Upper lobe of left lung (tissue), 6 donors: ENCODE measurements at regions not wholly inside any gene's neighbourhood (a gene's known extent, or its start where the extent isn't known, plus 50 kb on each side); places are given as distances from the start of the nearest gene placed in this dataset.

Experiments
- ATAC-seq, 2 donors: fragments of 200-7000 bp; cut with Tn5 transposase; one replicate each; pipeline ENCODE4 v1.9.1; 2022; ENCODE audit warnings: mild to moderate bottlenecking in 2 of 2, moderate library complexity in 2 of 2; ENCODE audit not compliant: low FRiP score in 2 of 2
- DNase-seq, 2 donors: peaks; one replicate each; pipeline ENCODE4 v3.0.0-alpha.2; 2019 to 2020
- H3K27ac ChIP-seq, 4 donors: fragments of 200-600 bp; sonication (generic); one replicate each; pipeline ENCODE4 v1.5.1; 2016 to 2019
- H3K27me3 ChIP-seq, 4 donors: fragments of 200-600 bp; sonication (generic); one replicate each; pipeline ENCODE4 v1.5.1; 2017 to 2019
- H3K36me3 ChIP-seq, 4 donors: fragments of 200-600 bp; sonication (generic); one replicate each; pipeline ENCODE4 v1.5.1; 2016 to 2019
- H3K4me1 ChIP-seq, 4 donors: fragments of 200-600 bp; sonication (generic); one replicate each; pipeline ENCODE4 v1.5.1; 2018 to 2019
- H3K4me3 ChIP-seq, 4 donors: fragments of 200-600 bp; sonication (generic); one replicate each; pipeline ENCODE4 v1.5.1; 2017 to 2019; ENCODE audit warnings: mild to moderate bottlenecking in 2 of 4, moderate library complexity in 1 of 4
- H3K9me3 ChIP-seq, 4 donors: fragments of 200-600 bp; sonication (generic); one replicate each; pipeline ENCODE4 v1.5.1; 2018 to 2019
- CTCF ChIP-seq, 6 experiments: fragments of 450-650 bp in 4 of 6; fragments of 200-600 bp in 2 of 6; sonication (generic) in 2 of 6; IDR thresholded peaks; one replicate each; pipeline ENCODE4 v1.5.1; 2016 to 2019; ENCODE audit warnings: antibody characterized with exemption in 6 of 6
- EP300 ChIP-seq, 4 donors: sonication (generic); formaldehyde crosslinking; IDR thresholded peaks; one replicate each; pipeline ENCODE4 v1.5.1; 2017; ENCODE audit warnings: antibody characterized with exemption in 4 of 4, control low read depth in 2 of 4
- POLR2A ChIP-seq, 4 donors: fragments of 450-650 bp; IDR thresholded peaks; one replicate each; pipeline ENCODE4 v1.5.1; 2016 to 2017; ENCODE audit warnings: antibody characterized with exemption in 4 of 4, mild to moderate bottlenecking in 2 of 4
- POLR2AphosphoS5 ChIP-seq, 2 donors: sonication (generic); formaldehyde crosslinking; IDR thresholded peaks; one replicate each; pipeline ENCODE4 v1.5.1; 2017; ENCODE audit warnings: antibody characterized with exemption in 2 of 2
- WGBS, 2 donors: methylation state at CpG; one replicate each; pipeline ENCODE4 v1.1.5; 2017 to 2018; 5-methylcytosine and 5-hydroxymethylcytosine counted together
- donor health status: DM: no; HTN: no; CAD: no; lungs with moderate emphysema.
- donor health status: DM: no; HTN: yes; CAD: no; lungs with severe emphysema.

- DNase-seq = peak in 1 of 2 donors; percentile 78
- 52 to 71% methylated on average over 2 of the region's 2 CpGs for WGBS, 2 donors
- TF ChIP-seq POLR2AphosphoS5 (IDR thresholded peaks at IDR 0.05) (no peak), CTCF (IDR thresholded peaks at IDR 0.05) (no peak), EP300 (IDR thresholded peaks at IDR 0.05) (no peak), POLR2A (IDR thresholded peaks at IDR 0.05) (no peak)
These were observed 855.8 kb upstream of the CITED2 start for GRCh38 chr6:140230282-140230681.

GRCh38 chr6:140228491-140228890 lies 854.0 kb upstream of the CITED2 start:
- Histone ChIP-seq H3K36me3 (no peaks in the 10 kb centered on the region), H3K27ac (no peak overlapping the region), H3K27me3 (no peaks in the 10 kb centered on the region), H3K9me3 (no peaks in the 10 kb centered on the region), H3K4me1 (peaks cover 0 to 5% (median 4%) of the 10 kb centered on the region in 4 donors), H3K4me3 (no peak overlapping the region)
- TF ChIP-seq CTCF (IDR thresholded peaks at IDR 0.05) = no peak
- DNase-seq (no peak), ATAC-seq (no peak)
- 93 to 94% methylated on average over 1 of the region's 1 CpG for WGBS, 2 donors

More at GRCh38 chr6:140230282-140230681, 855.8 kb upstream of the CITED2 start:
- H3K27me3 ChIP-seq = no peaks in the 10 kb centered on the region
- no peak overlapping the region for H3K27ac ChIP-seq
- H3K36me3 ChIP-seq = no peaks in the 10 kb centered on the region
- H3K4me1 ChIP-seq = peaks cover 0 to 5% (median 4%) of the 10 kb centered on the region in 4 donors
- no peak for ATAC-seq
- H3K9me3 ChIP-seq = no peaks in the 10 kb centered on the region
- H3K4me3 ChIP-seq = no peak overlapping the region

- ATAC-seq (no peak), DNase-seq (no peak)
- Histone ChIP-seq H3K4me3 (no peak overlapping the region), H3K27me3 (no peaks in the 10 kb centered on the region), H3K9me3 (no peaks in the 10 kb centered on the region), H3K27ac (no peak overlapping the region), H3K4me1 (peaks cover 0 to 5% (median 4%) of the 10 kb centered on the region in 4 donors), H3K36me3 (no peaks in the 10 kb centered on the region)
- no peak for TF ChIP-seq POLR2A (IDR thresholded peaks at IDR 0.05)
- no peak for TF ChIP-seq EP300 (IDR thresholded peaks at IDR 0.05)
- no peak for TF ChIP-seq CTCF (IDR thresholded peaks at IDR 0.05)
- no peak for TF ChIP-seq POLR2AphosphoS5 (IDR thresholded peaks at IDR 0.05)
These were observed 852.2 kb upstream of the CITED2 start for GRCh38 chr6:140226637-140227036.

GRCh38 chr6:140225701-140226436 lies 851.4 kb upstream of the CITED2 start:
- TF ChIP-seq POLR2AphosphoS5 (IDR thresholded peaks at IDR 0.05) (no peak), CTCF (IDR thresholded peaks at IDR 0.05) (no peak), EP300 (IDR thresholded peaks at IDR 0.05) (no peak), POLR2A (IDR thresholded peaks at IDR 0.05) (no peak)
- H3K9me3 ChIP-seq = no peaks in the 10 kb centered on the region
- no peak overlapping the region for H3K4me3 ChIP-seq
- DNase-seq (no peak), ATAC-seq (no peak)
- no peak overlapping the region for H3K27ac ChIP-seq
- no peaks in the 10 kb centered on the region for H3K36me3 ChIP-seq
- H3K27me3 ChIP-seq = no peaks in the 10 kb centered on the region
- 65 to 70% methylated on average over 2 of the region's 2 CpGs for WGBS, 2 donors
- peaks cover 0 to 5% (median 4%) of the 10 kb centered on the region in 4 donors for H3K4me1 ChIP-seq

- peaks cover 0 to 22% (median 8%) of the 10 kb centered on the region in 4 donors for H3K9me3 ChIP-seq
- H3K27me3 ChIP-seq = no peaks in the 10 kb centered on the region
- no peak overlapping the region for H3K27ac ChIP-seq
- DNase-seq (no peak), ATAC-seq (no peak)
- H3K36me3 ChIP-seq = no peaks in the 10 kb centered on the region
- no peaks in the 10 kb centered on the region for H3K4me1 ChIP-seq
- no peak overlapping the region for H3K4me3 ChIP-seq
- TF ChIP-seq POLR2AphosphoS5 (IDR thresholded peaks at IDR 0.05) (no peak), CTCF (IDR thresholded peaks at IDR 0.05) (no peak), POLR2A (IDR thresholded peaks at IDR 0.05) (no peak), EP300 (IDR thresholded peaks at IDR 0.05) (no peak)
These were observed 842.8 kb upstream of the CITED2 start for GRCh38 chr6:140217283-140217682.
